ENCODE measurements at regions not wholly inside any gene's neighbourhood (a gene's known extent, or its start where the extent isn't known, plus 50 kb on each side); places are given as distances from the start of the nearest gene placed in this dataset.

DNA sequence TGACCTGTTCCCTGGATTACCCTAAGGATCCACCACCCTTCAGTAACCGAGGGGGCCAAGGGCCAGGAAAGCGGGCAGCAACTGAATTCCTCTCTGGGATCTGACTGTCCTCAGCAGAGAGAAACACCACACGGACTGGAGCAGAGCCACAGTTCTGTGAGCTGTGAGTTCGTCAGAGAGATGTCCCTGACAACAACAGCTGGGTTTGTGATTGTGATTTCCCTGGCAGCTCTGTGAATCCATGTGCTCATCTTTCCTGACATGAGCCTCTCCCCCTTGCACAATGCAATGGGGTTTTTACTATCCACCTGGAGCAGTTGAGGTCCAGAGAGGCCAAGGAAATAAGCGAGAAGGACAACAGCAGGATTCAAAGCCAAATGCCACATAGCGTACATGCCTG is 69.4 kb upstream of the AMPD3 start:
- TF ChIP-seq POLR2AphosphoS5 (IDR thresholded peaks at IDR 0.05; ENCODE audit: insufficient read depth, low read depth, low read length), result no peak
- TF ChIP-seq, protein P1, sequence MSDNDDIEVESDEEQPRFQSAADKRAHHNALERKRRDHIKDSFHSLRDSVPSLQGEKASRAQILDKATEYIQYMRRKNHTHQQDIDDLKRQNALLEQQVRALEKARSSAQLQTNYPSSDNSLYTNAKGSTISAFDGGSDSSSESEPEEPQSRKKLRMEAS (IDR thresholded peaks at IDR 0.05; ENCODE audit: insufficient read depth, insufficient read length), result no peak
- TF ChIP-seq JUN (IDR thresholded peaks at IDR 0.05; ENCODE audit: borderline replicate concordance, insufficient read depth, insufficient read length, low read depth), result no peak
- TF ChIP-seq POLR2A (IDR thresholded peaks at IDR 0.05; ENCODE audit: low read depth, low read length), result no peak

Data from endothelial cell of umbilical vein (primary cell).